ENCODE measurements at regions not wholly inside any gene's neighbourhood (a gene's known extent, or its start where the extent isn't known, plus 50 kb on each side); places are given as distances from the start of the nearest gene placed in this dataset.

GRCh38 chr9:95740217-95741004, 135.1 kb upstream of the ERCC6L2 start:
- no peak for DNase-seq (ENCODE audit: low spot score)

GRCh38 chr9:95738438-95738837, 137.1 kb upstream of the ERCC6L2 start:
- no peak for TF ChIP-seq CTCF (IDR thresholded peaks at IDR 0.05; ENCODE audit: extremely low read depth, missing control alignments)
- DNase-seq (ENCODE audit: low spot score): no peak

More at GRCh38 chr9:95740217-95741004, 135.1 kb upstream of the ERCC6L2 start:
- no peak for TF ChIP-seq CTCF (IDR thresholded peaks at IDR 0.05; ENCODE audit: extremely low read depth, missing control alignments)

- TF ChIP-seq CTCF (IDR thresholded peaks at IDR 0.05; ENCODE audit: extremely low read depth, missing control alignments): no peak
- DNase-seq (ENCODE audit: low spot score): no peak
Observed at GRCh38 chr9:95736891-95737522, 138.5 kb upstream of the ERCC6L2 start.

GRCh38 chr9:95736370-95736769, 139.1 kb upstream of the ERCC6L2 start:
- no peak for TF ChIP-seq CTCF (IDR thresholded peaks at IDR 0.05; ENCODE audit: extremely low read depth, missing control alignments)
- DNase-seq (ENCODE audit: low spot score): no peak

GRCh38 chr9:95735701-95736100, 139.8 kb upstream of the ERCC6L2 start:
- TF ChIP-seq CTCF (IDR thresholded peaks at IDR 0.05; ENCODE audit: extremely low read depth, missing control alignments): no peak
- no peak for DNase-seq (ENCODE audit: low spot score)

- TF ChIP-seq CTCF (IDR thresholded peaks at IDR 0.05; ENCODE audit: extremely low read depth, missing control alignments): no peak
- no peak for DNase-seq (ENCODE audit: low spot score)
Observed at GRCh38 chr9:95733741-95734666, 141.5 kb upstream of the ERCC6L2 start.

Data from GM20000 (cell line).